GM23338 (cell line): ENCODE measurements at regions not wholly inside any gene's neighbourhood (a gene's known extent, or its start where the extent isn't known, plus 50 kb on each side); places are given as distances from the start of the nearest gene placed in this dataset.

Experiments used
- ATAC-seq: fragments of 200-7000 bp; cut with Tn5 transposase; 3 replicates; pipeline ENCODE4 v1.9.1; 2020
- DNase-seq: peaks from one replicate; pipeline ENCODE4 v3.0.0-alpha.2; 2015; ENCODE audit warnings: low spot score
- H2AFZ ChIP-seq: fragments of 200-600 bp; sonication (generic); 2 replicates; pipeline ENCODE4 v1.8.0; 2016; ENCODE audit warnings: antibody characterized with exemption, mild to moderate bottlenecking, moderate library complexity
- H3F3A ChIP-seq: fragments of 200-600 bp; sonication (generic); replicated peaks from 2 replicates; pipeline ENCODE4 v1.8.0; 2017; ENCODE audit warnings: antibody characterized with exemption, mixed run types, low read depth
- H3K27ac ChIP-seq: fragments of 200-600 bp; sonication (generic); 2 replicates; pipeline ENCODE4 v1.6.1; 2016; ENCODE audit warnings: low read depth
- H3K27me3 ChIP-seq: fragments of 200-600 bp; sonication (generic); 2 replicates; pipeline ENCODE4 v1.8.0; 2016; ENCODE audit warnings: mild to moderate bottlenecking, mixed run types, moderate library complexity; ENCODE audit not compliant: insufficient read depth
- H3K36me3 ChIP-seq: fragments of 200-600 bp; sonication (generic); 2 replicates; pipeline ENCODE4 v1.8.0; 2016; ENCODE audit warnings: mild to moderate bottlenecking; ENCODE audit not compliant: insufficient read depth
- H3K4me1 ChIP-seq: fragments of 200-600 bp; sonication (generic); 2 replicates; pipeline ENCODE4 v1.8.0; 2016; ENCODE audit warnings: mild to moderate bottlenecking, moderate library complexity; ENCODE audit not compliant: insufficient read depth
- H3K4me2 ChIP-seq: fragments of 200-600 bp; sonication (generic); 2 replicates; pipeline ENCODE4 v1.7.1; 2017; ENCODE audit warnings: mixed run types
- H3K4me3 ChIP-seq: fragments of 200-600 bp; sonication (generic); 2 replicates; pipeline ENCODE4 v1.6.1; 2016; ENCODE audit warnings: mixed run types
- H3K79me2 ChIP-seq: fragments of 200-600 bp; sonication (generic); replicated peaks from 2 replicates; pipeline ENCODE4 v1.8.0; 2017; ENCODE audit warnings: mild to moderate bottlenecking; ENCODE audit not compliant: insufficient read depth
- H3K9me2 ChIP-seq: fragments of 200-600 bp; sonication (generic); 2 replicates; pipeline ENCODE4 v1.8.0; 2017; ENCODE audit not compliant: insufficient read depth
- H4K20me1 ChIP-seq: fragments of 200-600 bp; sonication (generic); replicated peaks from 2 replicates; pipeline ENCODE4 v1.8.0; 2017; ENCODE audit warnings: mild to moderate bottlenecking; ENCODE audit not compliant: insufficient read depth
- H3K27ac Mint-ChIP-seq: 2 replicates; pipeline ENCODE4 v1.8.0; 2020; ENCODE audit warnings: inconsistent platforms, mild to moderate bottlenecking, moderate library complexity, mixed read lengths
- H3K27me3 Mint-ChIP-seq: 3 replicates; pipeline ENCODE4 v1.8.0; 2022; ENCODE audit warnings: low read depth, mild to moderate bottlenecking, moderate library complexity, mixed read lengths, inconsistent platforms; ENCODE audit not compliant: insufficient read depth, poor library complexity
- H3K36me3 Mint-ChIP-seq: 3 replicates; pipeline ENCODE4 v1.8.0; 2021; ENCODE audit warnings: low read depth, mild to moderate bottlenecking, inconsistent platforms, moderate library complexity, mixed read lengths
- H3K4me1 Mint-ChIP-seq: 3 replicates; pipeline ENCODE4 v1.8.0; 2020; ENCODE audit warnings: mild to moderate bottlenecking, inconsistent platforms, mixed read lengths
- H3K4me3 Mint-ChIP-seq: 3 replicates; pipeline ENCODE4 v1.8.0; 2021; ENCODE audit warnings: moderate library complexity, mild to moderate bottlenecking, inconsistent platforms, mixed read lengths
- H3K9me3 Mint-ChIP-seq: 3 replicates; pipeline ENCODE4 v1.8.0; 2020; ENCODE audit warnings: moderate library complexity, mild to moderate bottlenecking, inconsistent platforms, mixed read lengths
- CREB1 ChIP-seq: fragments of 250-450 bp; sonication (Bioruptor Pico); IDR thresholded peaks from 2 replicates; pipeline ENCODE4 v1.5.0; 2020; ENCODE audit warnings: low read depth, mild to moderate bottlenecking, moderate library complexity
- CTCF ChIP-seq, 2 experiments: fragments of 200-600 bp in 1 of 2; sonication (generic) in 1 of 2; conservative IDR thresholded peaks; 2 replicates each; pipeline versions ENCODE4 v1.5.1 to v1.6.1; 2016 to 2017; ENCODE audit warnings: antibody characterized with exemption in 2 of 2, low read depth in 2 of 2, mild to moderate bottlenecking in 2 of 2, moderate library complexity in 1 of 2
- ETS1 ChIP-seq: IDR thresholded peaks from 2 replicates; pipeline ENCODE4 v1.6.1; 2016; ENCODE audit warnings: antibody characterized with exemption
- EZH2phosphoT487 ChIP-seq: fragments of 200-600 bp; sonication (generic); IDR thresholded peaks from one replicate; pipeline ENCODE4 v1.8.1; 2018; ENCODE audit warnings: antibody characterized with exemption; ENCODE audit not compliant: unreplicated experiment
- JUNB ChIP-seq: IDR thresholded peaks from one replicate; pipeline ENCODE4 v1.6.1; 2016; ENCODE audit warnings: antibody characterized with exemption; ENCODE audit not compliant: unreplicated experiment
- NANOG ChIP-seq: IDR thresholded peaks from 2 replicates; pipeline ENCODE4 v1.6.1; 2016; ENCODE audit warnings: antibody characterized with exemption, borderline replicate concordance
- POLR2AphosphoS5 ChIP-seq: IDR thresholded peaks from 2 replicates; pipeline ENCODE4 v1.6.1; 2016; ENCODE audit warnings: antibody characterized with exemption, low read depth
- REST ChIP-seq: IDR thresholded peaks from one replicate; pipeline ENCODE4 v1.6.1; 2018; ENCODE audit warnings: antibody characterized with exemption; ENCODE audit not compliant: unreplicated experiment
- STAT1 ChIP-seq: IDR thresholded peaks from one replicate; pipeline ENCODE4 v1.6.1; 2016; ENCODE audit warnings: antibody characterized with exemption; ENCODE audit not compliant: unreplicated experiment
- ZNF114 ChIP-seq: fragments of 250-450 bp; sonication (Bioruptor Pico); IDR thresholded peaks from 2 replicates; pipeline ENCODE4 v1.5.0; 2020; ENCODE audit warnings: mild to moderate bottlenecking, moderate library complexity

- H3K27ac Mint-ChIP-seq: no peak overlapping the region
- Histone ChIP-seq H3K9me2 (no peaks in the 10 kb centered on the region), H3K4me1 (no peaks in the 10 kb centered on the region), H3K27me3 (no peaks in the 10 kb centered on the region), H3K4me3 (no peak overlapping the region), H3K27ac (no peak overlapping the region), H3K79me2 (no peaks in the 10 kb centered on the region), H3K4me2 (no peak overlapping the region), H4K20me1 (no peaks in the 10 kb centered on the region), H3F3A (no peaks in the 10 kb centered on the region), H2AFZ (no peak overlapping the region), H3K36me3 (no peaks in the 10 kb centered on the region)
- no peaks in the 10 kb centered on the region for H3K36me3 Mint-ChIP-seq
- H3K4me3 Mint-ChIP-seq: no peak overlapping the region
- no peaks in the 10 kb centered on the region for H3K4me1 Mint-ChIP-seq
- no peaks in the 10 kb centered on the region for H3K27me3 Mint-ChIP-seq
- TF ChIP-seq REST (no peak), EZH2phosphoT487 (no peak), ETS1 (no peak), CTCF (conservative IDR thresholded peaks at IDR 0.05; ENCODE audit: low read depth in 2 of 2) (no peak), JUNB (no peak), POLR2AphosphoS5 (no peak), STAT1 (no peak), CREB1 (CRISPR knock-in tag) (no peak), ZNF114 (CRISPR knock-in tag) (no peak), NANOG (no peak)
- ATAC-seq (no peak), DNase-seq (no peak)
- H3K9me3 Mint-ChIP-seq: peaks cover 2% of the 10 kb centered on the region; the same call in 1 of the 3 replicates
These were observed 61.4 kb upstream of the NEUROD1 start for GRCh38 chr2:181741756-181742155.

- TF ChIP-seq ZNF114 (CRISPR knock-in tag): no peak
- Mint-ChIP-seq H3K27me3 (no peaks in the 10 kb centered on the region), H3K27ac (no peak overlapping the region), H3K4me3 (no peak overlapping the region), H3K36me3 (no peaks in the 10 kb centered on the region), H3K9me3 (0 out of 3 replicates have a peak, but pooled peaks cover 2% of the 10 kb centered on the region), H3K4me1 (no peaks in the 10 kb centered on the region)
- Histone ChIP-seq H3K79me2 (no peaks in the 10 kb centered on the region), H3K4me1 (no peaks in the 10 kb centered on the region), H3K4me3 (no peak overlapping the region), H3K27ac (no peak overlapping the region), H4K20me1 (no peaks in the 10 kb centered on the region), H3K27me3 (no peaks in the 10 kb centered on the region), H3F3A (no peaks in the 10 kb centered on the region), H3K9me2 (no peaks in the 10 kb centered on the region), H2AFZ (no peak overlapping the region), H3K4me2 (no peak overlapping the region), H3K36me3 (no peaks in the 10 kb centered on the region)
- DNase-seq (no peak), ATAC-seq (no peak)
These were observed 62.0 kb upstream of the NEUROD1 start for GRCh38 chr2:181742361-181742760.
